ENCODE measurements at regions not wholly inside any gene's neighbourhood (a gene's known extent, or its start where the extent isn't known, plus 50 kb on each side); places are given as distances from the start of the nearest gene placed in this dataset.

GRCh38 chr5:96209829-96210228 is 223.2 kb downstream of the PCSK1 start:
- Histone ChIP-seq H3K9me2 (ENCODE audit: insufficient read depth) (no peaks in the 10 kb centered on the region), H3K4me2 (ENCODE audit: low read length) (no peak overlapping the region), H3K4me3 (replicated peaks in 1 of 2; ENCODE audit: low read depth in 1 of 2, low read length in 2 of 2) (no peak overlapping the region), H3K79me2 (ENCODE audit: insufficient read depth, low read length) (no peaks in the 10 kb centered on the region), H3K9me3 (ENCODE audit: control insufficient read depth in 1 of 2, insufficient read depth in 1 of 2, low read depth in 1 of 2, low read length in 2 of 2) (0 out of 4 replicates have a peak, but pooled peaks cover 0 to 3% of the 10 kb centered on the region in 2 experiments), H3K27ac (ENCODE audit: low read depth, low read length) (no peak overlapping the region), H3K9ac (ENCODE audit: low read length) (no peak overlapping the region), H3K36me3 (ENCODE audit: control insufficient read depth in 1 of 2, insufficient read depth in 2 of 2, low read length in 2 of 2) (no peaks in the 10 kb centered on the region), H3K4me1 (ENCODE audit: control insufficient read depth in 1 of 2, insufficient read depth in 2 of 2, low read length in 2 of 2) (no peaks in the 10 kb centered on the region), H4K20me1 (ENCODE audit: insufficient read depth) (no peaks in the 10 kb centered on the region), H2AFZ (ENCODE audit: low read depth, low read length, poor library complexity, severe bottlenecking) (no peak overlapping the region), H3K27me3 (ENCODE audit: insufficient read depth, low read length) (no peaks in the 10 kb centered on the region)
- ChIA-PET CTCF (no interaction called here), RAD21 (ENCODE audit: low non-redundant PET in 1 of 2, low total read pairs in 2 of 2, uncharacterized antibody in 2 of 2, unreplicated experiment in 2 of 2) (no interaction called here), POLR2A (no interaction called here)
- intact Hi-C loops (cut with micrococcal nuclease) = no loop called here
- no peak for DNase-seq (ENCODE audit: low read depth, low spot score)
- TF ChIP-seq ATF3 (IDR thresholded peaks at IDR 0.05) = no peak
- TF ChIP-seq SP1 (IDR thresholded peaks at IDR 0.05; ENCODE audit: low read depth) = no peak
- no peak for ATAC-seq
- BruUV-seq (replicated peaks) = no TSS peak

- Histone ChIP-seq H3K9me2 (ENCODE audit: insufficient read depth) (no peaks in the 10 kb centered on the region), H3K4me3 (replicated peaks in 1 of 2; ENCODE audit: low read depth in 1 of 2, low read length in 2 of 2) (no peak overlapping the region), H3K9ac (ENCODE audit: low read length) (no peak overlapping the region), H3K79me2 (ENCODE audit: insufficient read depth, low read length) (no peaks in the 10 kb centered on the region), H3K36me3 (ENCODE audit: control insufficient read depth in 1 of 2, insufficient read depth in 2 of 2, low read length in 2 of 2) (no peaks in the 10 kb centered on the region), H4K20me1 (ENCODE audit: insufficient read depth) (no peaks in the 10 kb centered on the region), H3K4me1 (ENCODE audit: control insufficient read depth in 1 of 2, insufficient read depth in 2 of 2, low read length in 2 of 2) (no peaks in the 10 kb centered on the region), H3K27ac (ENCODE audit: low read depth, low read length) (no peak overlapping the region), H2AFZ (ENCODE audit: low read depth, low read length, poor library complexity, severe bottlenecking) (no peak overlapping the region), H3K27me3 (ENCODE audit: insufficient read depth, low read length) (no peaks in the 10 kb centered on the region), H3K4me2 (ENCODE audit: low read length) (no peak overlapping the region), H3K9me3 (ENCODE audit: control insufficient read depth in 1 of 2, insufficient read depth in 1 of 2, low read depth in 1 of 2, low read length in 2 of 2) (0 out of 4 replicates have a peak, but pooled peaks cover 0 to 3% of the 10 kb centered on the region in 2 experiments)
- ATAC-seq = no peak
- TF ChIP-seq EZH2phosphoT487 (IDR thresholded peaks at IDR 0.05; ENCODE audit: borderline replicate concordance) = no peak
- TF ChIP-seq TCF7L2 (IDR thresholded peaks at IDR 0.05; ENCODE audit: borderline replicate concordance, extremely low read depth, insufficient read depth, insufficient read length) = no peak
- no peak for TF ChIP-seq ZBTB33 (IDR thresholded peaks at IDR 0.05; ENCODE audit: extremely low read depth, insufficient replicate concordance, low read length)
- no peak for TF ChIP-seq ZNF274 (IDR thresholded peaks at IDR 0.05; ENCODE audit: low read depth, low read length)
- TF ChIP-seq POLR2A (IDR thresholded peaks at IDR 0.05; ENCODE audit: borderline replicate concordance, extremely low read depth, insufficient read depth, insufficient read length) = no peak
- TF ChIP-seq CBX3 (IDR thresholded peaks at IDR 0.05; ENCODE audit: low read depth) = no peak
- TF ChIP-seq EZH2 (IDR thresholded peaks at IDR 0.05) = no peak
- TF ChIP-seq SIN3A (IDR thresholded peaks at IDR 0.05; ENCODE audit: low read depth) = no peak
- RAD21 ChIA-PET (ENCODE audit: low non-redundant PET in 1 of 2, low total read pairs in 2 of 2, uncharacterized antibody in 2 of 2, unreplicated experiment in 2 of 2) = no interaction called here
- POLR2A ChIA-PET = no interaction called here
- no TSS peak for BruUV-seq (replicated peaks)
- DNase-seq (ENCODE audit: low read depth, low spot score) = no peak
- CTCF ChIA-PET = no interaction called here
- intact Hi-C loops (cut with micrococcal nuclease) = no loop called here
Observed at GRCh38 chr5:96207420-96207819, 225.6 kb downstream of the PCSK1 start.

All from HCT116 (cell line).